Stomach (tissue), 8 donors: ENCODE measurements at regions not wholly inside any gene's neighbourhood (a gene's known extent, or its start where the extent isn't known, plus 50 kb on each side); places are given as distances from the start of the nearest gene placed in this dataset.

Experiments
- DNase-seq, 2 donors: peaks; one replicate each; pipeline versions ENCODE4 v3.0.0 to v3.0.0-alpha.2; 2013 to 2019
- H3K27ac ChIP-seq, 5 donors: fragments of 200-600 bp in 4 of 5; sonication (generic) in 4 of 5; one replicate each; pipeline ENCODE4 v1.5.1; 2013 to 2019; ENCODE audit warnings: mild to moderate bottlenecking in 1 of 5, moderate library complexity in 1 of 5
- H3K27me3 ChIP-seq, 3 donors: fragments of 200-600 bp; sonication (generic); one replicate each; pipeline ENCODE4 v1.5.1; 2017 to 2019; ENCODE audit warnings: mixed run types in 1 of 3
- H3K36me3 ChIP-seq, 4 donors: fragments of 200-600 bp; sonication (generic); 1 replicate in 3 of 4; 2 replicates in 1 of 4; pipeline ENCODE4 v1.5.1; 2016 to 2019
- H3K4me1 ChIP-seq, 4 donors: fragments of 200-600 bp; sonication (generic); one replicate each; pipeline ENCODE4 v1.5.1; 2016 to 2019
- H3K4me3 ChIP-seq, 4 donors: fragments of 200-600 bp; sonication (generic) in 3 of 4; one replicate each; pipeline ENCODE4 v1.5.1; 2016 to 2019; ENCODE audit warnings: mild to moderate bottlenecking in 1 of 4
- H3K9me3 ChIP-seq, 4 donors: fragments of 200-600 bp; sonication (generic); one replicate each; pipeline ENCODE4 v1.5.1; 2016 to 2019
- EP300 ChIP-seq: sonication (generic); formaldehyde crosslinking; IDR thresholded peaks from one replicate; pipeline ENCODE4 v1.6.1; 2017; ENCODE audit warnings: antibody characterized with exemption
- POLR2A ChIP-seq, 4 donors: fragments of 450-650 bp; IDR thresholded peaks; one replicate each; pipeline ENCODE4 v1.6.1; 2016; ENCODE audit warnings: antibody characterized with exemption in 4 of 4, control low read depth in 2 of 4, mild to moderate bottlenecking in 1 of 4, moderate library complexity in 1 of 4
- POLR2AphosphoS5 ChIP-seq, 3 donors: sonication (generic); formaldehyde crosslinking; IDR thresholded peaks; one replicate each; pipeline ENCODE4 v1.6.1; 2016; ENCODE audit warnings: antibody characterized with exemption in 3 of 3
- WGBS, 5 donors: extraction: QIAGEN DNeasy Blood & Tissue Kit in 3 of 5; methylation state at CpG; one replicate each; pipeline versions ENCODE4 v1.1.5 to v1.1.7; 2013 to 2018; 5-methylcytosine and 5-hydroxymethylcytosine counted together
- intact Hi-C: fragments of 100-400 bp; cut with DNase I; formaldehyde crosslinking; loops from one replicate; pipeline ENCODE4 v1.15.1; 2023; ENCODE audit warnings: low total_unique reads
- TF ChIP-seq, protein P1 (sequence below), 7 experiments: fragments of 450-650 bp in 4 of 7; fragments of 200-600 bp in 3 of 7; sonication (generic) in 3 of 7; IDR thresholded peaks; one replicate each; pipeline ENCODE4 v1.5.1; 2016 to 2019; ENCODE audit warnings: antibody characterized with exemption in 7 of 7, control low read depth in 2 of 7, mild to moderate bottlenecking in 1 of 7
- donor health status: healthy with polysubstance abuse.
- donor health status: Bipolar disorder and iron deficiency.
- donor health status: healthy.

DNA sequence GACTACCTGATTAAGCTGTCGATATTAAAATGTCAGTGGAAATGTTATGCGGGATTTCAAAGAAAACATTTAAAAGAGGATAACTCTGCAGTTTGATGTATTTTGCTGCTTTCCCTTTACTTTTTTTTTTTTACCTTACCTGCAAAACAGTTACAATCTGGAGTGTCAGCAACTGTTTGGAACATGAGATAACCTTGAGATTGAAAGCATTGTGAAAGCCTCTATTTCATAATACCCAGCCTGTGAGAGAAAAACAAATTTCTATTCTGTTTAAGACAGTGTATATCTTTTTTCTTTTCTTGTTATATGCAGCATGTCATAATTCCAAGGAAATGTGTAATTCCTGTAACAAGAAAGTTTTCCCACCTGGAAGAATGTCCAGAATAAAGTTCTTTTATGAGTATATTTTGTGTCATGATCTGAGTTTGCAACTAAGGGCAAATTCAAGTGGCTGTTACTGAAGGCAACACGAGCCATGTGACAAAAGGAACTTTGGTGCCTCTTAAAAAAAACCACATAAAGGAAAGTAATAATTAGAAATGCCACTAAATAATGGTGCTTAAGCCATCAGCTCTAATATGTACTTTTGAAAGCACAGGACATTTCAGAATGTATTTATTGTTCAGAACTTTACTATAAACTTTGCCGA lies 297.0 kb upstream of the DSEL start:
- intact Hi-C loops = no loop called here
- no peaks in the 10 kb centered on the region for H3K27me3 ChIP-seq
- H3K36me3 ChIP-seq = no peaks in the 10 kb centered on the region
- WGBS, 5 donors = 79 to 87% (median 85%) methylated on average over 4 of the region's 4 CpGs
- TF ChIP-seq POLR2AphosphoS5 (IDR thresholded peaks at IDR 0.05) = no peak
- TF ChIP-seq, protein P1, sequence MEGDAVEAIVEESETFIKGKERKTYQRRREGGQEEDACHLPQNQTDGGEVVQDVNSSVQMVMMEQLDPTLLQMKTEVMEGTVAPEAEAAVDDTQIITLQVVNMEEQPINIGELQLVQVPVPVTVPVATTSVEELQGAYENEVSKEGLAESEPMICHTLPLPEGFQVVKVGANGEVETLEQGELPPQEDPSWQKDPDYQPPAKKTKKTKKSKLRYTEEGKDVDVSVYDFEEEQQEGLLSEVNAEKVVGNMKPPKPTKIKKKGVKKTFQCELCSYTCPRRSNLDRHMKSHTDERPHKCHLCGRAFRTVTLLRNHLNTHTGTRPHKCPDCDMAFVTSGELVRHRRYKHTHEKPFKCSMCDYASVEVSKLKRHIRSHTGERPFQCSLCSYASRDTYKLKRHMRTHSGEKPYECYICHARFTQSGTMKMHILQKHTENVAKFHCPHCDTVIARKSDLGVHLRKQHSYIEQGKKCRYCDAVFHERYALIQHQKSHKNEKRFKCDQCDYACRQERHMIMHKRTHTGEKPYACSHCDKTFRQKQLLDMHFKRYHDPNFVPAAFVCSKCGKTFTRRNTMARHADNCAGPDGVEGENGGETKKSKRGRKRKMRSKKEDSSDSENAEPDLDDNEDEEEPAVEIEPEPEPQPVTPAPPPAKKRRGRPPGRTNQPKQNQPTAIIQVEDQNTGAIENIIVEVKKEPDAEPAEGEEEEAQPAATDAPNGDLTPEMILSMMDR (IDR thresholded peaks at IDR 0.05) = no peak
- no peak for TF ChIP-seq POLR2A (IDR thresholded peaks at IDR 0.05)
- no peak for TF ChIP-seq EP300
- H3K4me3 ChIP-seq = no peak overlapping the region
- DNase-seq = no peak
- H3K9me3 ChIP-seq = no peaks in the 10 kb centered on the region
- no peak overlapping the region for H3K27ac ChIP-seq
- H3K4me1 ChIP-seq = no peaks in the 10 kb centered on the region

DNA sequence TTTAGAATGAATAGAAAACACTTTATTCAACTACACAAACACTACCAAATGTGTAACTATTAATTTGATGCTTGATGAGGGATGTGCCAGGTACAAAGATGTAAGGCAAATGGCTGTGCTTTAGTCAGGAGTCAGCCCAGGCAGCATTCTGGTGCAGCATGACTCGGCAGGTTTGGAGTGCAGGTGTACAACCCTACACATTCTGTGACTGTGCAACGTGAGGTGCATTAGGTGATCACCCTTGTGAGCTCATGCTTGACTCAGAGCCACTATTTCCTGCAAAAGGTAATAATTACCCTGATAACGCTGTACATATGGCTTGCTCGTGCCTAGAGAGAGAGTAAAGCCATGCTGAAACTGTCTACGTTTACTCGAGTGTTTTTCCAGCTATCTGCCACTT lies 288.7 kb upstream of the DSEL start:
- Histone ChIP-seq H3K27me3 (no peaks in the 10 kb centered on the region), H3K27ac (no peak overlapping the region), H3K9me3 (no peaks in the 10 kb centered on the region), H3K4me3 (no peak overlapping the region), H3K4me1 (no peaks in the 10 kb centered on the region), H3K36me3 (no peaks in the 10 kb centered on the region)
- intact Hi-C loops = no loop called here
- 81 to 90% (median 86%) methylated on average over 6 of the region's 6 CpGs for WGBS, 5 donors
- no peak for TF ChIP-seq POLR2AphosphoS5 (IDR thresholded peaks at IDR 0.05)
- no peak for TF ChIP-seq POLR2A (IDR thresholded peaks at IDR 0.05)
- TF ChIP-seq EP300 = no peak
- TF ChIP-seq, protein P1 (IDR thresholded peaks at IDR 0.05) = no peak
- no peak for DNase-seq

DNA sequence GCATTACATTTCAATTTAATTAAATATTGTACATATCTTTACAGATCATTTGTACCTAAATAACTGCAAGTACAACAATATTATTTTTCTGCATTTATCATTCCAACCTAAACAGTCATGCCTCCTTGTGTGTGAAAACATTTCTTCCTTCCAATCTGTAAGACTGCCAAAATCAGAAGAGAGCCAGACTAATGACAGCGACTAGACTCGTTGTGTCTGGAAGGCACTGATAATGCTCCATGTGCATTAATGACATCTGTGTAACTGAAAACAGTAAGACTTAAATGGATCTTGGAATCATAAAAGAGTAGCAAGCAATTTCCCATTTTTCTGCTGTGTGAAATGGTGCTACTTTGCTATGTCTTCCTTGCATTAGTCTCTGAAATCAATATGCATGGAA lies 278.0 kb upstream of the DSEL start:
- 59 to 75% (median 71%) methylated on average over 2 of the region's 2 CpGs for WGBS, 5 donors
- no peaks in the 10 kb centered on the region for H3K36me3 ChIP-seq
- no peak overlapping the region for H3K4me3 ChIP-seq
- no peak for DNase-seq
- H3K27me3 ChIP-seq = no peaks in the 10 kb centered on the region
- no peak overlapping the region for H3K27ac ChIP-seq
- intact Hi-C loops = no loop called here
- no peaks in the 10 kb centered on the region for H3K9me3 ChIP-seq
- no peak for TF ChIP-seq POLR2A (IDR thresholded peaks at IDR 0.05)
- H3K4me1 ChIP-seq = no peaks in the 10 kb centered on the region

DNA sequence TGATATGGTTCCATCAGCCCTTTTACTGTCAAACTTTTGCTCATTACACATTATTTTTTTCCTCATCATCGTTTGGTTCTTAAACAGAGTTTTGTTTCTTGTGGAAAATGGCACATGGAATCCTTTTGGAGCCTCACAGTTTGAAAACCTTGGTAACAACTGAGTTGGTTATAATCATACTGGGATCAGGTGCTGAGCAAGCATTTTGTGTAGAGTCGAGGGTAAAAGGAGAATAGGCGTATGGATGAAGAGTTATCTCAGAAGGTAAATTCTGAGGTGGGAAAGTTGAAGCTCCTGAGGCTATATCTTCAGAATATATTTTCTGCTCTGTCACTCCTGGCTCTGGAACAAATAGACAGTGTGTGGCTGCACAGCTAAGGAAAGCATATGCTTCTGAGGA lies 274.0 kb upstream of the DSEL start:
- intact Hi-C loops = no loop called here
- Histone ChIP-seq H3K9me3 (no peaks in the 10 kb centered on the region), H3K27ac (no peak overlapping the region), H3K36me3 (no peaks in the 10 kb centered on the region), H3K27me3 (no peaks in the 10 kb centered on the region), H3K4me1 (no peaks in the 10 kb centered on the region), H3K4me3 (no peak overlapping the region)
- 71 to 83% (median 76%) methylated on average over 3 of the region's 3 CpGs for WGBS, 5 donors
- no peak for DNase-seq
- TF ChIP-seq, protein P1 (IDR thresholded peaks at IDR 0.05) = no peak
- TF ChIP-seq EP300 (no peak), POLR2A (IDR thresholded peaks at IDR 0.05) (no peak), POLR2AphosphoS5 (IDR thresholded peaks at IDR 0.05) (no peak)

DNA sequence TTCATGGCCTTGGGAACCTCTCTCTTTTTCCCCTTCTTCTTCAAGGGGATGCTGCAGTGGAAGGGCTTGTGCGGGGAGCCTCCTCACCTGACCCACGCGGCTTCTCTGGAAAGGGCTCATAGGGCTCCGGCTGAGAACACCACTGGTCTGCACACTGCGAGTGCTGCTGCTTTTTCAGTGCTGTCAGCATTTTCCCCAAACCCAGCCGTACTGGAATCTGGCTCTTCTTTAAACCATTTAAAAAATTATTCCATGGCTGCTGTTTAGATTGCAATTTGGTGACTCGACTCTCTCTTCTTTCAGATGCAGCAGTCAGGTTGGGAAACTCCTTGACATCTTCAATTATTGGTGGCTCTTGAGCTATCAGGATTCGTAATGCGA lies 272.6 kb upstream of the DSEL start:
- Histone ChIP-seq H3K9me3 (no peaks in the 10 kb centered on the region), H3K27ac (no peak overlapping the region), H3K4me3 (no peak overlapping the region), H3K36me3 (no peaks in the 10 kb centered on the region), H3K27me3 (no peaks in the 10 kb centered on the region), H3K4me1 (no peaks in the 10 kb centered on the region)
- intact Hi-C loops = no loop called here
- DNase-seq = no peak
- TF ChIP-seq, protein P1 (IDR thresholded peaks at IDR 0.05) = no peak
- TF ChIP-seq POLR2A (IDR thresholded peaks at IDR 0.05) (no peak), POLR2AphosphoS5 (IDR thresholded peaks at IDR 0.05) (no peak), EP300 (no peak)
- 81 to 87% (median 84%) methylated on average over 9 of the region's 9 CpGs for WGBS, 5 donors
